SU-DHL-6 (cell line): ENCODE measurements at regions not wholly inside any gene's neighbourhood (a gene's known extent, or its start where the extent isn't known, plus 50 kb on each side); places are given as distances from the start of the nearest gene placed in this dataset.

Source experiments
- H2AFZ ChIP-seq: fragments of 200-600 bp; sonication (generic); 2 replicates; pipeline ENCODE4 v1.6.1; 2014; ENCODE audit warnings: low read depth, mild to moderate bottlenecking, moderate library complexity, mixed read lengths, antibody characterized with exemption, low read length; ENCODE audit not compliant: severe bottlenecking
- H3F3A ChIP-seq: fragments of 200-600 bp; shearing (Covaris generic); 2 replicates; pipeline ENCODE4 v1.6.0; 2016; ENCODE audit warnings: antibody characterized with exemption, mild to moderate bottlenecking; ENCODE audit not compliant: insufficient read depth
- H3K27ac ChIP-seq: fragments of 200-600 bp; sonication (generic); 2 replicates; pipeline ENCODE4 v1.5.1; 2016; ENCODE audit warnings: low read depth, mild to moderate bottlenecking, low read length, moderate library complexity, mixed read lengths
- H3K27me3 ChIP-seq: fragments of 200-600 bp; sonication (generic), shearing (Covaris generic); 2 replicates; pipeline ENCODE4 v1.6.0; 2014; ENCODE audit warnings: mild to moderate bottlenecking, low read length
- H3K36me3 ChIP-seq: fragments of 200-600 bp; sonication (generic); 2 replicates; pipeline ENCODE4 v1.6.1; 2014; ENCODE audit warnings: mild to moderate bottlenecking, low read length, mixed read lengths
- H3K4me2 ChIP-seq: fragments of 300-600, 200-600 bp; shearing (Covaris generic), sonication (generic); 2 replicates; pipeline ENCODE4 v1.6.0; 2014; ENCODE audit warnings: low read length, low read depth, mild to moderate bottlenecking; ENCODE audit not compliant: poor library complexity, severe bottlenecking
- H3K4me3 ChIP-seq: fragments of 200-600 bp; sonication (generic); 2 replicates; pipeline ENCODE4 v1.5.1; 2014; ENCODE audit warnings: antibody characterized with exemption, low read length, mild to moderate bottlenecking, mixed read lengths; ENCODE audit not compliant: insufficient read depth, poor library complexity, severe bottlenecking
- H3K79me2 ChIP-seq: fragments of 200-600 bp; sonication (generic); 2 replicates; pipeline ENCODE4 v1.6.1; 2014; ENCODE audit warnings: mild to moderate bottlenecking, low read length, moderate library complexity; ENCODE audit not compliant: insufficient read depth
- H3K9ac ChIP-seq: fragments of 200-600 bp; sonication (generic); 2 replicates; pipeline ENCODE4 v1.7.0; 2014; ENCODE audit warnings: mild to moderate bottlenecking, low read length
- H3K9me2 ChIP-seq: fragments of 200-600 bp; sonication (generic); replicated peaks from 2 replicates; pipeline ENCODE4 v1.6.1; 2014; ENCODE audit warnings: low read length; ENCODE audit not compliant: insufficient read depth
- H3K9me3 ChIP-seq: fragments of 200-600 bp; sonication (generic); 2 replicates; pipeline ENCODE4 v1.6.1; 2014; ENCODE audit warnings: low read length, mixed read lengths; ENCODE audit not compliant: insufficient read depth
- H4K20me1 ChIP-seq: fragments of 200-600 bp; sonication (generic); 2 replicates; pipeline ENCODE4 v1.6.1; 2014; ENCODE audit warnings: low read depth, mild to moderate bottlenecking, antibody characterized with exemption, low read length, moderate library complexity, mixed read lengths
- EZH2phosphoT487 ChIP-seq: fragments of 200-600 bp; sonication (generic), shearing (Covaris generic); conservative IDR thresholded peaks from 2 replicates; pipeline ENCODE4 v1.6.1; 2018; ENCODE audit warnings: mild to moderate bottlenecking, antibody characterized with exemption, low read length, moderate library complexity, mixed read lengths
- TF ChIP-seq, protein P1 (sequence below): fragments of 200-600 bp; sonication (generic); IDR thresholded peaks from one replicate; pipeline ENCODE4 v1.5.1; 2017; ENCODE audit warnings: antibody characterized with exemption, mild to moderate bottlenecking, low read length, moderate library complexity; ENCODE audit not compliant: insufficient read depth, poor library complexity, severe bottlenecking

- no peak overlapping the region for H2AFZ ChIP-seq
- no peaks in the 10 kb centered on the region for H3K79me2 ChIP-seq
- H3K36me3 ChIP-seq, result no peaks in the 10 kb centered on the region
Observed at GRCh38 chr12:77248036-77248435, 182.7 kb upstream of the E2F7 start.

GRCh38 chr12:77247542-77247941 is 182.2 kb upstream of the E2F7 start:
- H3K79me2 ChIP-seq, result no peaks in the 10 kb centered on the region
- H3K9me2 ChIP-seq, result no peaks in the 10 kb centered on the region
- no peaks in the 10 kb centered on the region for H3F3A ChIP-seq
- no peaks in the 10 kb centered on the region for H3K27me3 ChIP-seq
- TF ChIP-seq, protein P1, sequence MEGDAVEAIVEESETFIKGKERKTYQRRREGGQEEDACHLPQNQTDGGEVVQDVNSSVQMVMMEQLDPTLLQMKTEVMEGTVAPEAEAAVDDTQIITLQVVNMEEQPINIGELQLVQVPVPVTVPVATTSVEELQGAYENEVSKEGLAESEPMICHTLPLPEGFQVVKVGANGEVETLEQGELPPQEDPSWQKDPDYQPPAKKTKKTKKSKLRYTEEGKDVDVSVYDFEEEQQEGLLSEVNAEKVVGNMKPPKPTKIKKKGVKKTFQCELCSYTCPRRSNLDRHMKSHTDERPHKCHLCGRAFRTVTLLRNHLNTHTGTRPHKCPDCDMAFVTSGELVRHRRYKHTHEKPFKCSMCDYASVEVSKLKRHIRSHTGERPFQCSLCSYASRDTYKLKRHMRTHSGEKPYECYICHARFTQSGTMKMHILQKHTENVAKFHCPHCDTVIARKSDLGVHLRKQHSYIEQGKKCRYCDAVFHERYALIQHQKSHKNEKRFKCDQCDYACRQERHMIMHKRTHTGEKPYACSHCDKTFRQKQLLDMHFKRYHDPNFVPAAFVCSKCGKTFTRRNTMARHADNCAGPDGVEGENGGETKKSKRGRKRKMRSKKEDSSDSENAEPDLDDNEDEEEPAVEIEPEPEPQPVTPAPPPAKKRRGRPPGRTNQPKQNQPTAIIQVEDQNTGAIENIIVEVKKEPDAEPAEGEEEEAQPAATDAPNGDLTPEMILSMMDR, result no peak
- no peak for TF ChIP-seq EZH2phosphoT487
- H4K20me1 ChIP-seq, result no peaks in the 10 kb centered on the region
- H3K27ac ChIP-seq, result no peak overlapping the region
- no peak overlapping the region for H2AFZ ChIP-seq
- H3K4me2 ChIP-seq, result no peak overlapping the region
- no peak overlapping the region for H3K4me3 ChIP-seq
- no peaks in the 10 kb centered on the region for H3K36me3 ChIP-seq
- no peak overlapping the region for H3K9ac ChIP-seq
- H3K9me3 ChIP-seq, result no peaks in the 10 kb centered on the region

More at GRCh38 chr12:77248036-77248435, 182.7 kb upstream of the E2F7 start:
- Histone ChIP-seq H4K20me1 (no peaks in the 10 kb centered on the region), H3K27me3 (no peaks in the 10 kb centered on the region), H3K9me3 (no peaks in the 10 kb centered on the region), H3K9me2 (no peaks in the 10 kb centered on the region), H3F3A (no peaks in the 10 kb centered on the region), H3K4me2 (no peak overlapping the region), H3K9ac (no peak overlapping the region), H3K4me3 (no peak overlapping the region), H3K27ac (no peak overlapping the region)
- TF ChIP-seq EZH2phosphoT487, result no peak
- TF ChIP-seq, protein P1, result no peak

DNA sequence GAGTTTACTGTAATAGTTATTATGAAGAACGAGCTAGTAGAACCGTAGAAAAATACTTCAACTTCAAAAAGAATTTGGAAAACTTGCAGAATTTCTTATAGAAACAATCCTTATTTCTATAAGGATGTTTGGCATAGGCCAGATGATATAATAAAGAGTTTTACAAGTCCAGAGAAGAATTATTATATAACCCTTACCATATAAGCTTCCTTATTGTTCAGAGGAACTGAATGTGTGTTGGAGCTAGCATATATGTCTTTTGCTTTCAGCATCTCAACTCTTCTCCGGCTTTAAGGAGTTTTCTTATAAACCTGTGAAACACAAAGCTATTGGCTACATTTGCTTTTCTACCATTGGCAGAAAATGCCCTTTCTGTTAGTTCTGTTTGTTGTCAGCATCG is 178.0 kb upstream of the E2F7 start:
- Histone ChIP-seq H3K36me3 (no peaks in the 10 kb centered on the region), H3K9me3 (no peaks in the 10 kb centered on the region), H3K79me2 (no peaks in the 10 kb centered on the region), H3K9ac (no peak overlapping the region), H3K9me2 (no peaks in the 10 kb centered on the region), H4K20me1 (no peaks in the 10 kb centered on the region), H3K27ac (no peak overlapping the region), H3K4me2 (no peak overlapping the region), H3K27me3 (no peaks in the 10 kb centered on the region), H2AFZ (no peak overlapping the region), H3K4me3 (no peak overlapping the region), H3F3A (no peaks in the 10 kb centered on the region)
- no peak for TF ChIP-seq EZH2phosphoT487
- TF ChIP-seq, protein P1, result no peak

DNA sequence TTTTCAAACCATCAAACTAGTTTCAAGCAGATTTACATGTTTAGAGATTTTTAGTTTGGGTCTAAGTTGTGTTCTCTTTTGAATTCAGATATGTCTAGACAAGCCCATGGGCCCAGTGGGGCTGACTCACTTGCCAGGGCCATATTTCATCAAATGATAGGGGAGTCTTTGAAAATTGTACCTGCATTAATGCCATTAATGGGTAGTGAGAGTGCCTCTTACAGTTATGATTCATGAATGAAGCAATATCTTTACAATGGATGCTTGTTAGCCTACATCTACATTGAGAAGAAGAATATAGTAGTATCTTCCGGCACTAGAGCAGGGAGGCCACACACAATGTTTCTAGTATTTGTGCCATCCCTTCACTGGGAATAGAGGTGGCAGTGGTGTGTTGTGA is 174.2 kb upstream of the E2F7 start:
- no peaks in the 10 kb centered on the region for H3K36me3 ChIP-seq
- no peak overlapping the region for H3K27ac ChIP-seq
- H3K4me2 ChIP-seq, result no peak overlapping the region
- H3K27me3 ChIP-seq, result no peaks in the 10 kb centered on the region
- no peak overlapping the region for H3K4me3 ChIP-seq
- H3K79me2 ChIP-seq, result no peaks in the 10 kb centered on the region
- no peak overlapping the region for H3K9ac ChIP-seq
- H3K9me2 ChIP-seq, result no peaks in the 10 kb centered on the region
- no peak for TF ChIP-seq EZH2phosphoT487
- TF ChIP-seq, protein P1, result no peak
- no peaks in the 10 kb centered on the region for H3F3A ChIP-seq
- H4K20me1 ChIP-seq, result no peaks in the 10 kb centered on the region
- no peaks in the 10 kb centered on the region for H3K9me3 ChIP-seq
- H2AFZ ChIP-seq, result no peak overlapping the region
